Glomerular visceral epithelial cell (primary cell): ENCODE measurements at regions not wholly inside any gene's neighbourhood (a gene's known extent, or its start where the extent isn't known, plus 50 kb on each side); places are given as distances from the start of the nearest gene placed in this dataset.

Experiments used
- DNase-seq: peaks from one replicate; pipeline ENCODE4 v3.0.0-alpha.2; 2016; ENCODE audit errors: extremely low spot score

DNA sequence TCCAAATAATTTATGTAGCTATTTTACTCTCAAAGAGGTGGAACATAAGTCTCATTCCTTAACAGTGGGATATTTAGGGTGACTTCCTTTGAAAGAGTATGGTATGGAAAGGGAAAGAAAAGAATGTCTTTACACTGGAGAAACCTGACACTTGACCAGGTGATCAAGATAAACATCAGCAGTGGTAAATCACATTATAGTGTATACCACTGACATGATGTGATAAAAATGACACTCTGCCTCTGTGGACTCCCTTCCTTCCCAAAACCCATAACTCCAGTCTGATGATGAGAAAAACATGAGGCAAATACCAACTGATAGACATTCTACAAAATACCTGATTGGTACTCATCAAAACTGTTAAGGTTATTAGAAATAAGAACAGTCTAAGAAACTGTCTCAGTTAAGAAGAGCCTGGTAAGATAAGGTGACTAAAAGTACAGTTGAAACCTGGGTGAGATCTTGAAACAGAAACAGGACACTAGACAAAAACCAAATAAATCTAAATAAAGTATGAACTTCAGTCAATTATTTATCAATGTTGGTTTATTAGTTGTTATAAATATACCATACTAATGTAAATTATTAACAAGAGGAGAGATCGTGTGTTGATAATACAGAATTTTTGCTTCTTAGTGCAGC, 144.2 kb upstream of the PCDH18 start:
- DNase-seq: no peak

DNA sequence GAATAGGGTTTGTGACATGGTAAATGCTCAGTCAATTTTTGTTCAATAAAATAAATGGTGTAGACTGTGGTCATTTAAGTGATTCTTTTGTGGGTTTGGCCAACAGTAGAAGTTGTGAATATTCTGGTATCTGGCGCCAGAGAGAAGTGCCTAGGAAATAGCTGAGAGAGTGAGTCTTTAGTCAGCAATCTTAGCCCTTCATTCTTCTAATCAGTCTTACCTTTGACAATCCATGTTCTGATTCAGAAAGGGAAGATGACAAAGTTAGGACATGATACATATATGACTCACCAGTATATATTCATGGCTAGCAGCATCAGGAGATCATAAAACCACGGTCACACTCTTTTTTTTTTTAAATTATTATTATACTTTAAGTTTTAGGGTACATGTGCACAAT, 141.8 kb upstream of the PCDH18 start:
- peak; percentile 7 for DNase-seq

DNA sequence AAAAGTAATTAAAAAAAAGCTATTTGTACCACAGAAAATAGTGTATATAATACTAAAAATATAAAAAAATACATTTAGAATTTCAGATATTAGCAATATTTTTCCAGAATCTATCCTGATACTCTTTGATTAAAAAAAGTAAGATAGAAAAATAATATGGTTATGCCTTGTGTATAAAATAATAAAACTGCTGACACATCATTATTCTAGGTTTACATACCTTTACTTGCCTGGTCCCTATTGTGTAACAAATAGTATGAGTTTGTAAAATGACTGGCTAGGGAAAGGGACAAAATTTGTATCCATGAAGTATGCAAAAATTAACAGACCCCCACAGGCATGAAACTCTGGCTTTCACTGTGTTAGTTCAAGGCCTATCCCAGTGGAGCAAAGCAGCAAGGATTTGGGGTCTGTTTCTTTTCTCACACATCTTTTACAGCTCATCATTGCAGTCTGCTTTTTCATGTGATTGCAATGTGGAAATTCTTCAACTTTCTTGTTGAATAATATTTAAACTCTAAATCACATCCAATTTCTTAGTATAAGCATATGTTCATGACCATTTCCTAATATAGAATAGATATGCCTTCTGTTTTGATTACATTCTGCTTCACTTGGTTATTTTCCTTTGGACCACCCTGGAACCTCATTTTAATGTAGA, 136.7 kb upstream of the PCDH18 start:
- DNase-seq: no peak

DNA sequence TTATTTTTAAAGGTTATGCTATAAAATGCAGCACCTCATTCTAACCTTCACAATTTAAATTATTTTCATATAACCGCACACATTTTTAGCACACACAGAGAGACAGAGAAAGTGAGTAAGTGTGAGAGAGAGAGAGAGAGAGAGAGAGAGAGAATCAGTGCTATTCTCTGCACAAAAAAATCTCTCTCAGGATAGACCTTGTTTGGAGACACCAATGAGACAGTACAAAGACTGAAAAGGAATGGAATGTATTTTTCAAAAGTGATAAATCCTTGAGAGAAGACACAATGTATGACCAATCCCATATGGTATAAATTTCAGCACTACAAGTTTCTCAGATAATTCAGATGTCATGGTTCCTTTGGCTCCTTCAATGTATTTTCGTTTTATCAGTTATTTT, 132.1 kb upstream of the PCDH18 start:
- DNase-seq: no peak

DNA sequence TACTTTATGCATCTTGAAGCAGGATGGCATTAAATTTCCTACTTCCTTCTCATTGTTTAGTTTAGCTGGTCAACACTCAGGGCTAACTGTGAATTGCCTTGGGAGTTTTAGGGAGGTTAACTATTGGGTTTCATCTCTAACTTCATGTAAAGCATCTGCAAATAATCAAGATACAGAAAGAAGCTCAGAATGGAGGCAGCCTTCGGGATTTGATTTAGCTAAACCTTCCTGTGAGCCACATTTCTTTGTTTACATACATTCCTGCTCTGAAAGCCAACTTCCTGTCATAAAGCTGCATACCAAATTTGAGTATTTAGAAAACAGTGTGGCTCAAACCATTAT, 131.7 kb upstream of the PCDH18 start:
- DNase-seq: peak; percentile 15

DNA sequence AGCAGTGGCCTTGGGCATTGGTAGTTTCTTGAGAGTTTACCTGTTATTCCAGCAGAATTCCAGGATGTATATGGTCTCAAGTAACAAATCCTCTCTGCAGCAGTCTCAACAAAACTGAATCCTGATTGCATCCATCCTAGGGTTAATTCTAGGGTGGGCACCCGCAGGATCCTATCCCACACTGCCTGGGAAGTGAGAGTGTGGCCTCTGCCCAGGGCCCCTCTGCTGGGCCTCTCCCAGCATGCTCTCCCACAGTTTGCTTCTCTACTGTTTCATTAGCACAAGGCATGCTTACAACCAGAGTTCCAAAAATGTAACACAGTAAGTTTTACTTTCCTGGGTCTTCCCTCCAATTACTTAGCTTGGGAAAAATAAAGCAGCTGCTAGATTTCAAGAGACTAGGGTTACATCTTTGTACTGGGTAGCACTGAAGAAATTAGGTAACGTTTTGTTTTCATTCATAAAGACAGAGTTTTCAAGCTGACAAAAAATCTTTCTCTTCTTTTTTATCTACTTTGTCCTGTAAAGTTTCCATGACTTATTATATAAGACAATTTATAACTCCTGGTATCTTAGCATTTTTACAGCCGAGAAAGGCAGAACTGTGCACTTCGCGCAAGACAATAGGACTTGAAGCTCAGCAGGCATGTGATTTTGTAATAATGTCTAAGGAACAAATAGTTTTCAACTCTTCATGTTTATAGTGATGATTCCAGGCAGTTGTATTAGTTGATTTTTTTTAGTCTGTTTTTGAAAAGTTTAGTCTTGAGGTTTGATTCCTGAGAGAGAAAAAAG, 131.2 kb upstream of the PCDH18 start:
- no peak for DNase-seq

DNA sequence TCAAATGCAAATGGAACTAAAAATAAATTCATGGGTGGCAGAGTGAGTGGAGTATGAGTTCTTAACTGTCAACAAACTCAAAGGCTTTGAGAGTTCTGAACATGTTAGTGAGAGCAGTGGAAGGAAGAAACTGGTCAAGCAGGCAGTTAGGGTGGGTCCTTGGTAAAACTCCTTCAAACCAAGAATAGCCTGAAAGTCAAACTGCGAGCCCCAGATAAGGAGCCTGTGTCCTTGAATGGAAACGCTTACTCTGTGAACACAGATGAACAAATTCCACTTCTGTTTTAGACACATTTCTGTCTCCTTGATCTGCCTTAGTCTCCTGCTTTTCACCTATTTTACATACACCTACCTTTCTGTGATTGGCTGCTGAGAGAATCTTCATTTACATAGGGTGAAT, 129.4 kb upstream of the PCDH18 start:
- DNase-seq: no peak

DNA sequence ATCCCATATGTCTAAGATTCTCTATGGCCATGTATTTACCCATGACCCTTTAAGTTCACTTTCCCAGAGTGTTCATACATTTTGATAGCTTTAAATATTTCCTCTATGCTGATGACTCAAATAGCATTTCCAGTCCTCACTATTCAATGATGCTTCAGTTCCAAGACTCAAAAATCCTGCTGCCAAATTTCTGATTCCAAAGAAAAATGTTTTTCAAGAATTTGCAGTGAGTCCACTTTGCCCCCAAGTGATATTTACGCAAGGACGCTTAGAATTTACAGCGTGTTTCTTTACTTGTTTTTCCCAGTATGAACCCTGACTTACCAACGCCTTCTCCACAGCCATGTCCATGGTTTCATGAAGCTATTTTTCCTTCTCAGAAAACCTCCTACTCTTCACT, 127.9 kb upstream of the PCDH18 start:
- DNase-seq: no peak

DNA sequence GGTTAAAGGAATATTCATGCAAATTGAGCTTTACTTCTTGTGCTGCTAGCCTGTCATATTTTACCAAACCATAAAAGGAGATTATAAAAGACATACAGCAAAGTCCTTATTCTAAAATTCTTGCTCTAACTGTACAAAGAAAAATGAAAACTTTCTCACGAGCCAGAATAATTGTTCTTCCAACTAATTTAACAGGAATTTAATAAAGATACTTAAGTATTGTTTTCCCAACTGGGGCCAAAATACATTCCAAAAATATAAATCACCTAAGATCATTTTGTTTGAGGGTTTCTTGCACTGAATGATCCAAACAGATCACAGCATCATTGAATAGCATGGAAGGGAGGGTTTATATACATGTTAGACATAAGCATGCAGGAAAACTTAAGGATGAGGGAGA, 127.1 kb upstream of the PCDH18 start:
- no peak for DNase-seq

DNA sequence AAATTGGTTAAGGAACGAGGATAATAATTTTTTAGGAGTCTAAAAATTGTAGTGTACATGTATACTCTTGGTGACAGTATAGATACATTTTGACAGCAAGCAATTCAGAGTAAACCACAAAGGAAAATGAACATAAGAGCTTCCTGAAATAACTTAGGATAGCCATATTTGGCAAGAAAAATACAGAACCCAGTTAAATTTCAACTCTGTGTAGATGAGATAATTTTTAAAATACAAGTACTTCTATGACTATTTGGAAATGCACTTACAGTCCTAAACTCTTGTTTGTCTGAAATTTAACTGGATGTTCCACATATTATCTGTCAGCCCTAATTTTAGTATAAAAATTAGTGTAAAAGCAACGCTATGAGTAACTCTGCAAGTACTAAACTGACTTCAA, 124.4 kb upstream of the PCDH18 start:
- no peak for DNase-seq

DNA sequence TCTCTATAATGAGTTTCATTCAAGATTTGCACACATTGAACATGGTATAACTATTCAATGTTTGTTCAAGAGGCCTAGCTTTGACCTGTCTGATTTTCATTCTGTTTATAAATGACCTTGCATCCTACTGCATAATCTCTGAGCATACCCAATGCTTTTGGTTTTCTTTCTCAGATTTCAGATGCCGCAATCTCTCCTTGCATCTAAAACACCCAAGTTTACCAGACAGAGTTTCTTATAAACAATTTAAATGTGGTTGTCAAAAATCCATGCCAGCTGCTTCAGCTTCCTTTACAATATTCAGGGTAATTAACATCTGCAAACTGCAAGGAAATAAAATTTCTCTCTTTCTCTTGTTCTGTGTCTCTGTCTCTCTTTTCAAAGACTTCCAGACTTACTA, 123.0 kb upstream of the PCDH18 start:
- no peak for DNase-seq

DNA sequence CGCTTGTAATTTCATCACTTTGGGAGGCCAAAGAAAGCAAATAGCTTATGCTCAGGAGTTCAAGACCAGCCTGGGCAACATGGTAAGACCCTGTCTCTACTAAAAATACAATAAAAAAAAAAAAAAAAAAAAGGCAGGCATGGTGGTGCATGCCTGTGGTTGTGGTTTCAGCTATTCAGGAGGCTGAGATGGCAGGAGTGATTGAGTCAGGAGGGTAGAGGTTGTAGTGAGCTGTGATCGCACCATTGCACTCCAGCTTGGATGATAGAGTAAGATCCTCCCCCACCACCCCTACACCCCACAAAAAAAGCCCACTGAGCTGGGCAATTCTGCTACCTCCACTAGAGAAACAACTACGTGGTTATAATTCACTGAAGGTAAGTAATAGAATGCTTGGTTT, 118.8 kb upstream of the PCDH18 start:
- peak; percentile 75 for DNase-seq

DNA sequence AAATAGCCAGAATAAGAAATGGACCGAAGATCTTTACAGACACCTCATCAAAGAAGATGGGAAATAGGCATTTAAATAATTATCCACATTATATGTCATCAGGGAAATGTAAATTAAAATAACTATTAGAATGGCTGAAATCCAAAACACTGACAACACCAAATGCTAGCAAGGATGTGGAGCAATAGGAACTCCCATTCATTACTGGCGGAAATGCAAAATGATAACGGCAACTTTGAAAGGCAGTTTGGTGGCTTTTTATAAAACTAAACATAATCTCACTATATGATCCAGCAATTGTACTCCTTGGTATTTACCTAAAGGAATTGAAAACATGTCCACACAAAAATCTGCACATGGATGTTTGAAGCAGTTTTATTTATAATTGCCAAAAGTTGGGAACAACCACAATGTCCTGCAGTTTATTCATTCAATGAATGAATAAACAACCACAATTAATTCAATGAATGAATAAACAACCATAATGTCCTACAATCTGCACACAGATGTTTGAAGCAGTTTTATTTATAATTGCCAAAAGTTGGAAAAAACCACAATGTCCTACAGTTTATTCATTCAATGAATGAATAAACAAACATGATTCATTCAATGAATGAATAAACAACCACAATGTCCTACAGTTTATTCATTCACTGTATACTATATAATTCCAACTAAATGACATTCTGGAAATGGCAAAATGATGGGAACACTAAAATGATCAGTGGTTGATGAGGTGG, 117.6 kb upstream of the PCDH18 start:
- DNase-seq: no peak

DNA sequence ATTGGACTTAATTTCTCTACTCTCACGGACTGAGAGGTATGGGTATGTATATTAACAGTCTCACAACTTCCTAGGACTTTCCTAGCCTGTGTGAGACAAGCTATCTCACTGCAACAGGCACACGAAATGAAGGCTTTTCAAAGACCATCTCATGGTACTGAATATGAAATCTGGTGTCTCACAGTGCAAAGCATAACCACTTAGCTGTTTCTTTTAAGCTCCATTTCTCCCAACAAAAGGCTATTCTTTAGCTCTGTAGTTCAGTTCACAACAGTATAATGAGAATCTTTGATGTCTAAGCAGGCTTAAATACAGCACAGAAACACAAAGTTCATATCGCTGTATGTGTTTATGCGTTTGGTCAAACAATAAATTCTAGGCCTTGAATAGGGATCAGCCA, 116.2 kb upstream of the PCDH18 start:
- no peak for DNase-seq

DNA sequence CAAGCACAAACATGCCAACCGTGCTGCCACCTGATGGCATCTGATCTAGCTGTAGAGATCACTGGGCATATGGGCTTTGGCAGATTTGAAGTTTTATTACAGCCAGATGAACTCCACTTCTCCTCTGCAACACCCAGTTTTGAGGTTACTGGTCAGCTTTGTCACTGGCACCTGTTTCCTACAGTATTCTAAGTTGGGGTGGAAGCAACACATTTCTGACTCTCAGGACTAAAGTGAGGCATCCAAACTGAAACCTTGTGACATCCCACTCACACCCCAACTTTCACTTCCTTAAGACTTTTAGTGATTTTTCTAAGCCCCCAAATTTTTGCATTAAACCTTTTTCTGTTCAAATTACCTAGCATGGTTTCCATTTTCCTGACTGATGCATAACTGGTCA, 115.1 kb upstream of the PCDH18 start:
- no peak for DNase-seq

DNA sequence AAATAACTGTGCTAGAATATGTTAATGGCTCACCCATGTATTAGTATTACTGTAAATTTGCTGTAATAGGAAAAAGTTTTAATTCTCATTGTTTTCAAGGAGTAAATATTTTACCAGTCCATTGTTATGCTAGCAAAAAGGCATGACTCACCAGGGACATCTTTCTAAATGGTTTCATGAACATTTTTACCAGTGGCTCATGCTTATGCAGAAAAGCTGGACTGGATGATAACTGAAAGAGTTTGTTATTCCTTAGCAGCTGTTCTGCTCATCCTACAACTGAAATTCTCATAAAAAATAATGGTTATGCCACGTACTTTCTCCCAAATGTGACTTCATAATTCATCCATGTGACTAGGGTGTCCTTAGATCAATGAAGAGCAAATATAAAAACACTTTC, 111.9 kb upstream of the PCDH18 start:
- DNase-seq: peak; percentile 3

DNA sequence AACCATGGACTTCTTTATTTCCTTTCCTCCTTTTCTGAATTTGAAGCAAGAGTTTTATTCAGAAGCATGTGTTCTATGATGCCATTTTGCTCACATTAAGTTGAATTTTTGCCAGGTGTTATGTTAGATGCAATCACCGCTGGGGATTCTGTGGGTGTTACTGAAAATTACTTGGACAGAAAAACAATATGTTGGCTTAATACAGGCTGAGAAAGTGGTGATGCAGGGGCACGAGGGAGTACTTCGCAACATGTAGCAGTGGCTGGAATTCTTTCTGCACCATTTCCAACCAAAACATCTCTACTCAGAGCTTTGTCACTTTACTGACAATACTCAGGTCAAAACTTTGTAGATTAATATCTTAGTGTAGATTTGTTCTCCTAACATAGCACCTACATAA, 109.2 kb upstream of the PCDH18 start:
- no peak for DNase-seq

DNA sequence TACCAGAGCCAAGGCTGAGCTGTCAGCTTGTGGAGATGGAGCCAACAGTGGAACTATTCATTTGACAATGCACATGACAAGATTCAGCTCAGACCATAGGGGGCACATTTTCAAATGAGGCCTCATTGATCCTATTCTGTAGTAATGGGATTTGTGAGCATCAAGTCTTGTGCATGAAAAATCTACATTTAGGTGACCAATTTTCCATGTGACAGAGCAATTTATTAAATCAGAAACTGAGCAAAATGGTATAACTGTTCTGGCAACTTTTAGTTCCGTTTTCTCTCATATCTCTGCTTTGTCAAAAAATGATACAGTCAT, 108.5 kb upstream of the PCDH18 start:
- DNase-seq: no peak

DNA sequence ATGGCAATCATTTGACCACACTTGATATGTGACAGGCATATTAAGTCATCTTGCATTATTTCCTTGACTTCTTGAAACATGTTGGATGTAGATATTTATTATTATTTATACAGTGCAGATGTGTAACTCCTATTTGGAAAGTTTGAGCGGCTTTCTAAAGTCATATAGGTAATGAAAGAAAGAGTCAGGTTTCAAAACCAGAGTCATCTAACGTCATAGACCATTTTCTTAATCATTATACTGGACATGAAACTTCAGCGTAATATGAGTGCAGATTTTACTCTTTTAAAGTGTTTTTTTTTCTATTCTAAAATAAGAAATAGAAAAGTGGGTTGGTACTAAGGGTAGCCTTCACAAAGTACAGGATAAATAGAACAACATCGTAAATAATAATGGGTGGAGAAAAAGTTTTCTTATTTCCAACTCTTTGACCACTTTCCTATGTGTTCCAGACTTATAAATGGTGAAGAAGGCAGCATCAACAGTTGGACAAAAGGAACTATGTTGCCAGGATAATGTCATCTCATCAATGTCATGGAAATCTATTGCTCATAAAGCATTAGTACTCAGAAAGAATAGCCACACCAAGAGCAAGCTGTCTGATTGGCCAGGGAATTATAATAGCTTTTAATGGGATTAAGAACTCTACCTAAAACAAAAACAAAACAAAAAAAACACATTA, 108.0 kb upstream of the PCDH18 start:
- no peak for DNase-seq

DNA sequence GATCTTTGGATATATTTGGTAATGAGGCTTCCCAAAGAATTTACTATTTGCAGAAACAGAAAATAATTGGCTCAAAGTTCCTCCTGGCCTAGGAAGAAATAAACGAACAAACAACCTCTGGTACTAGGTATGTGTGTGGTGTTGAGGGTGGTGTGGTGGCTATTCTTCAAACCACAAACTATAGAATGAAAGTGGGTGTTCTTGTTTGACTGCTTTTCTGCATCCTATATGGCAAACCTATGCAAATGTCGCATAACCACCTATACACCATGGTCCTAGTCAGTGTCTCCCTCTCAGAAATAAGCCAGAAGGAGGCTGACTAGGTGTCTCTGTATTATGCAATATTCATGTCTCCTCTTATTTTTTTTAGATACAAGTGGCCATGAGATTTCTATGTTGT, 106.6 kb upstream of the PCDH18 start:
- DNase-seq: no peak

DNA sequence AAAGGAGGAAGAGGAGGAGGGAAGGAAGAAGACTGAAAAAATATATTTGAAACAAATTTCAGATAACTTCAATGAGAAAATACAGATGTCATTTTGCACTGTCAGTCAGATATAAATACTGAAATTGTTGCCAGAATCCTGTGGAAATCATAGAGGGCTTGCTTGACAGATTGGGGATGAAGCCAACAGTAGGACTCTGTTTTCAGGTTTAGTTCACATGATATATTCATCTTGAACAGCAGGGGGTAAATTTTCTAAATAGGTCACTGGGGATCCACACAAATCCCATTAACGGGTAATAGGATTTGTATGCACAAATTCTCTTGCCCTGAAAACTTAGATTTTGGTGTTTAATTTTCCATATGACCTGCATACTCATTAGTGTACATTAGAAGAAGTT, 103.3 kb upstream of the PCDH18 start:
- no peak for DNase-seq

DNA sequence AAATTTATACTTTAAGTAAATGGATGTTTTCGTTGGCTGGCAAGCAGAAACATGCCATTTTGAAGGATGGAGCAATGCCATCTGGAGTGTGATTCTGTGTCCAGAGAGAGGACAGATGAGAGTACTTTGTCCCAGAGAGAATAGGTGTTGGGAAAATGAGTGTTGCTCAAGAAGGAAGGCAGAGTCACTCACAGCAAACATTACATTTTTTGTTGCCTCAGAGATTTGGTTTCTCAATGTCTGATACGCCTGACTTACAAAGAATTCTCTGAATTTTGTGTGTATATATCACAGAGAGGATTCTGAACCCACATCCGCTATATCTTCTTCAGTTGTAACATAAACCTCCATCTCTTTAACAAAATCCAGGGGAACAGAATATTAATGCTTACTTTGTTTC, 102.8 kb upstream of the PCDH18 start:
- DNase-seq: no peak
